ENCODE measurements at regions not wholly inside any gene's neighbourhood (a gene's known extent, or its start where the extent isn't known, plus 50 kb on each side); places are given as distances from the start of the nearest gene placed in this dataset.

- no peak for TF ChIP-seq PBX3 (CRISPR knock-in tag; IDR thresholded peaks at IDR 0.05)
- TF ChIP-seq CTCF (tag by site-specific recombination; IDR thresholded peaks at IDR 0.05) = no peak
- no peak for TF ChIP-seq ZNF184 (tag by site-specific recombination; IDR thresholded peaks at IDR 0.05)
- TF ChIP-seq ZSCAN30 (tag by site-specific recombination; IDR thresholded peaks at IDR 0.05) = no peak
- TF ChIP-seq ZNF202 (tag by site-specific recombination; IDR thresholded peaks at IDR 0.05; ENCODE audit: borderline replicate concordance) = no peak
- no peak for TF ChIP-seq ZNF121 (tag by site-specific recombination; IDR thresholded peaks at IDR 0.05)
- no peak for TF ChIP-seq ZNF747 (tag by site-specific recombination; IDR thresholded peaks at IDR 0.05)
- TF ChIP-seq ZNF704 (tag by site-specific recombination; IDR thresholded peaks at IDR 0.05) = no peak
- no peak for TF ChIP-seq ZBTB26 (tag by site-specific recombination; optimal IDR thresholded peaks at IDR 0.05)
- no peak for TF ChIP-seq ZNF555 (tag by site-specific recombination; conservative IDR thresholded peaks at IDR 0.05)
- no peak for TF ChIP-seq ZNF549 (tag by site-specific recombination; IDR thresholded peaks at IDR 0.05)
- TF ChIP-seq YY1 (tag by site-specific recombination; IDR thresholded peaks at IDR 0.05) = no peak
- no peak for TF ChIP-seq GLIS1 (tag by site-specific recombination; IDR thresholded peaks at IDR 0.05)
Observed at GRCh38 chr7:152949790-152950189, 190.2 kb downstream of the ACTR3B start.
